ENCODE measurements at regions not wholly inside any gene's neighbourhood (a gene's known extent, or its start where the extent isn't known, plus 50 kb on each side); places are given as distances from the start of the nearest gene placed in this dataset.

DNA sequence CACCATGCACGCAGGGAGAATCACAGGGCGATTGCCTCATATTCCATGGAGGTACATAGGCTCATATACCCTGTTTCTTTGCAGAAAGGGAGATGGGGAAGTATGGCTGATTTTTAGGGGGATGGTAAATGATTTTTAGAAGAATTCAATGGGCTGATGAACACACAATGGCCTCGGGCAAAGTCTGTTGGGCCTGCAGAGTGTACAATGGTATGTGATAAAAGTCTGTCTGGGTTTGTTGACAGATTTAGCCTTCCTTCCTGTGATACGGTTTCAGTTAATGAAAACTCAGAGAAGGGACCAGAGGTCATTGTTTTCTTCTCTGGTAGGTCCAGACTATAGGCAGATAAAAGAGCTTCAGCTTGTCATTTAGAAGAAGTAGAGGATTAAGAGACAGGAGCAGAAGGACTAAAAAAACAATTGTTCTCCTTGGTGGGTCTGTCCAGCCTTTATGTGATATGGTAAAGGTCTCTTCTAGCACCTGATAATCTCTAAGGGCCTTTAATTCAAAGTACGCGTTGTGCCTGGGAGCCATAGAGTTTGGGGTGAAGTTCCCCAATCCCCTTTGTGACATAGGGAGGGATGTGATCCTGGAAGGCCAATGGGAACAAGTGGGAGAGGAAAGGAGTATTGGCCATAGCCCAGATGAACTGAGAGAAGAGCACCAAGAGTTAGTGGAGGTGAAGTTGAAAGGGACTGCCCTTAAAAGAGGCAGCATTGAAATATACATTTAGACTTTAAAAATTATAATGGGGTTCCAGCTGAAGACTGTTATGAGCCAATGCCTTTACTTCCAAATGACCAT, 107.5 kb upstream of the SERPINE2 start:
- H3K27ac Mint-ChIP-seq (ENCODE audit: unreplicated experiment) = peak overlapping the region; percentile 58
- peaks cover 2% of the 10 kb centered on the region for H3K9me3 Mint-ChIP-seq (ENCODE audit: unreplicated experiment)
- no peak overlapping the region for H3K4me3 Mint-ChIP-seq (ENCODE audit: unreplicated experiment)
- H3K4me1 Mint-ChIP-seq (ENCODE audit: unreplicated experiment) = peaks cover 34% of the 10 kb centered on the region
- H3K36me3 Mint-ChIP-seq (ENCODE audit: unreplicated experiment) = no peaks in the 10 kb centered on the region
- no peak for DNase-seq (ENCODE audit: extremely low spot score, unreplicated experiment)
- TF ChIP-seq, protein P1, sequence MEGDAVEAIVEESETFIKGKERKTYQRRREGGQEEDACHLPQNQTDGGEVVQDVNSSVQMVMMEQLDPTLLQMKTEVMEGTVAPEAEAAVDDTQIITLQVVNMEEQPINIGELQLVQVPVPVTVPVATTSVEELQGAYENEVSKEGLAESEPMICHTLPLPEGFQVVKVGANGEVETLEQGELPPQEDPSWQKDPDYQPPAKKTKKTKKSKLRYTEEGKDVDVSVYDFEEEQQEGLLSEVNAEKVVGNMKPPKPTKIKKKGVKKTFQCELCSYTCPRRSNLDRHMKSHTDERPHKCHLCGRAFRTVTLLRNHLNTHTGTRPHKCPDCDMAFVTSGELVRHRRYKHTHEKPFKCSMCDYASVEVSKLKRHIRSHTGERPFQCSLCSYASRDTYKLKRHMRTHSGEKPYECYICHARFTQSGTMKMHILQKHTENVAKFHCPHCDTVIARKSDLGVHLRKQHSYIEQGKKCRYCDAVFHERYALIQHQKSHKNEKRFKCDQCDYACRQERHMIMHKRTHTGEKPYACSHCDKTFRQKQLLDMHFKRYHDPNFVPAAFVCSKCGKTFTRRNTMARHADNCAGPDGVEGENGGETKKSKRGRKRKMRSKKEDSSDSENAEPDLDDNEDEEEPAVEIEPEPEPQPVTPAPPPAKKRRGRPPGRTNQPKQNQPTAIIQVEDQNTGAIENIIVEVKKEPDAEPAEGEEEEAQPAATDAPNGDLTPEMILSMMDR (IDR thresholded peaks at IDR 0.05) = no peak
- H3K27me3 Mint-ChIP-seq (ENCODE audit: unreplicated experiment) = no peaks in the 10 kb centered on the region

DNA sequence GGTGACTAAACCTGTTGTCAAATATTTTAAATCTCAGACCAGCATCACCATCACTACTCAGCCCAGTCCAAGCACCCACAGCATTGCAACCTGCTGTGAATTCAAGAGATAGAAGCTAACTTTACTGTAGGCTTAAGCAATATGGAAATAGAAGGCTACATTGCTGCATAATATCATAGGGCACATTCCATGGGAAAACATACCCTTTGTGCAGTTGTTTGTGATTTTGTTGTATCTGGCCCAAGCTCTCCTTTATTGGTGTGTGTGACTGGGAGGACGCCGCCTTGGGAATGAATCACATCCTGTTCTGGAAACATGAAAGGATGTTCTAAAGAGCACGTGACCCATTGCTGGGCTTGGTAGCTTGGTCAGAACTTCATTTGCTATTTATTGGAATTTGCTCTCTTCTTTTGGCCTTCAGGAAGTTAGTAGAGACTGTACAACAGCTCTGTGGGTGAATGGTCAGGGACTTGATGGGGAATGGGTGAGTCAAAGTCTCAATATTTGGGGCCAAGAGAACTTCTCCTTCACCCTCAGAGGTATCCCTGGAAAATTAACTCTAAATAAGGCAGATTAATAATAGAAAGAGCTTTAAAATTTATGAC, 106.8 kb upstream of the SERPINE2 start:
- no peak for DNase-seq (ENCODE audit: extremely low spot score, unreplicated experiment)
- peak overlapping the region; percentile 58 for H3K27ac Mint-ChIP-seq (ENCODE audit: unreplicated experiment)
- peaks cover 34% of the 10 kb centered on the region for H3K4me1 Mint-ChIP-seq (ENCODE audit: unreplicated experiment)

DNA sequence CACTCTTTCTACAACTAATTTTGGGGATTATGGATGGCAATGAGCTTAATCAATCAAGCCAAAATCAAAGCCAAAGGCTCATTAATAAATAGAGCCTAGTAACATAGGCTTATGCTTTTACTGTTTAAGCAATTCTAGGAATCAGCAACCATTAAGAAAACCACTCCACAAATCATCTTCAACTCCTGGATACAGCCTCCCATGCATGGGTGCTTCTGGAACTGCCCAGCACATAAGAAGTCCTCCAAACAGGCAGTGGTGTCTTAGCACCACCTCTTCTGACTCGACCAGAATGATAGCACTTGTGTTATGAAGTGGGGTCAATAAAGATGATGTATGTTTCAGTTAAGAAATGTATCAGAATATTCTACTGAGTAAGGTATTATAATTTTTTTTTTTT, 104.4 kb upstream of the SERPINE2 start:
- Mint-ChIP-seq H3K4me1 (ENCODE audit: unreplicated experiment) (peaks cover 34% of the 10 kb centered on the region), H3K27me3 (ENCODE audit: unreplicated experiment) (no peaks in the 10 kb centered on the region), H3K9me3 (ENCODE audit: unreplicated experiment) (peaks cover 3% of the 10 kb centered on the region), H3K27ac (ENCODE audit: unreplicated experiment) (no peak overlapping the region), H3K36me3 (ENCODE audit: unreplicated experiment) (no peaks in the 10 kb centered on the region), H3K4me3 (ENCODE audit: unreplicated experiment) (no peak overlapping the region)
- TF ChIP-seq, protein P1 (IDR thresholded peaks at IDR 0.05) = no peak
- DNase-seq (ENCODE audit: extremely low spot score, unreplicated experiment) = no peak

More for the DNA sequence above, 106.8 kb upstream of the SERPINE2 start:
- Mint-ChIP-seq H3K27me3 (ENCODE audit: unreplicated experiment) (no peaks in the 10 kb centered on the region), H3K9me3 (ENCODE audit: unreplicated experiment) (no peaks in the 10 kb centered on the region), H3K4me3 (ENCODE audit: unreplicated experiment) (no peak overlapping the region), H3K36me3 (ENCODE audit: unreplicated experiment) (no peaks in the 10 kb centered on the region)
- TF ChIP-seq, protein P1 (IDR thresholded peaks at IDR 0.05) = no peak

DNA sequence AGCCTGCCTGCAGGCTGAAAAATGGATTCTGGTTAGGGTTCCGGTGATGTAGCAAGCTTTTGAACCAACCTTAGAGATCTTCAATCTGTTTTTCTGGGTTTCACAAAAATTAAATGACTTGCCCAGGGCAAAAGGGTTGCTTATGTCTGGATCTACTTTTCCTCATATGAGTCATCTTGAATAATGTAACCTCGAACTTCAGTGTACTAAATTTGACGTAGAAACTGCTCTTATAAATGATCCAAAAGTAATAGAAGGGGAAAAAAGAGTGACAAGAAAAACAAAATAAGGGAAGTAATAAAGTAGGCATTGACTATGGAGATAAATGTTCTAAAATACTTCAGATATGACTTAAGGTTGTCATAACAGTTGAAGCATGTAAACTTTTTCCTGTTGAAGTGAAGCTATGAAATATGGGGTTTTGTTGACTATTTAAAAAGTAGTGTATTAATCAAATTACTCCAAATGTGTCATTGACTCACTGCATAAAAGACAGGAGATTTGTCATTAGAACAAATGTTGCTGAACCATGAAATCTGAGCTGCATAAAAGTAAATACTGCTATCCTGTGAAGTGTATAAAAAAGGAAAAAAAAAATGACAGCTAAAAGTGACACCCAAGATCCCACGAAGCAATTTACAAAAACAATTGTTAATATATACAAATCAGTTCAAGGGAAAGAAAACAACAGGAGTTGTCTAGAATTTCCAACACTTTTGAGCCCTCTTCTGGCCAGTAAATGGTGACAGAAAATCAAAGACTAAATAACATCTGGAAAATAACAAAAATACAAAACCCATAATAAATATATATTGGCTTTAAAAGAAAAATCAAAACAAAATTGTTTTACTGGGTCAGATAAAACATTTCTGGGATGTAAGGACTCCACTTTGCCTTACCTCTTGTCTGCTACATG, 103.6 kb upstream of the SERPINE2 start:
- H3K36me3 Mint-ChIP-seq (ENCODE audit: unreplicated experiment) = no peaks in the 10 kb centered on the region
- DNase-seq (ENCODE audit: extremely low spot score, unreplicated experiment) = no peak
- H3K4me1 Mint-ChIP-seq (ENCODE audit: unreplicated experiment) = peaks cover 34% of the 10 kb centered on the region
- TF ChIP-seq, protein P1 (IDR thresholded peaks at IDR 0.05) = peak; percentile 38
- H3K27ac Mint-ChIP-seq (ENCODE audit: unreplicated experiment) = peak overlapping the region; percentile 89
- H3K9me3 Mint-ChIP-seq (ENCODE audit: unreplicated experiment) = peaks cover 3% of the 10 kb centered on the region
- no peaks in the 10 kb centered on the region for H3K27me3 Mint-ChIP-seq (ENCODE audit: unreplicated experiment)
- H3K4me3 Mint-ChIP-seq (ENCODE audit: unreplicated experiment) = peak overlapping the region; percentile 33
